GM18519 (cell line): ENCODE measurements at regions not wholly inside any gene's neighbourhood (a gene's known extent, or its start where the extent isn't known, plus 50 kb on each side); places are given as distances from the start of the nearest gene placed in this dataset.

Source experiments
- ATAC-seq: cut with Tn5 transposase; IDR thresholded peaks from one replicate; pipeline ENCODE4 v1.9.1; 2021; ENCODE audit warnings: mild to moderate bottlenecking, moderate library complexity; ENCODE audit not compliant: unreplicated experiment, low FRiP score

GRCh38 chr2:208545403-208546042, 138.9 kb downstream of the PTH2R start:
- no peak for ATAC-seq

DNA sequence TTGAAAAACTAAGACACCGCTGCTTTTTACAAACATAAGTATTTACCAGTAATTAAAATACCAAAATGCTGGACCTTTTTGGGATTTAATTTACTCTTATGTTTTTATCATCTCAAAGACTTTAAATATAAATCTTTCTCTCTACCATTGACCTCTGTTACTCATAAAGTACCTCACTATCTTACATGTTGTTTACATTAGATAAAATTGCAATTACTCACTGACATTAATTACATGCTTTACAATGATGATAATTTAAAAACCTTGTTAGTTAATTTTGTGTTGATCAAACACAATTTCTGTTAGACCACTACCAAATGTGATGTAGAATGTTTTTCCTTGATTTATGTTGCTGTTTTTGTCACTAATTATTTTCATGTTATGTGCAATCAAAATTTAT, 139.5 kb downstream of the PTH2R start:
- ATAC-seq, result no peak

DNA sequence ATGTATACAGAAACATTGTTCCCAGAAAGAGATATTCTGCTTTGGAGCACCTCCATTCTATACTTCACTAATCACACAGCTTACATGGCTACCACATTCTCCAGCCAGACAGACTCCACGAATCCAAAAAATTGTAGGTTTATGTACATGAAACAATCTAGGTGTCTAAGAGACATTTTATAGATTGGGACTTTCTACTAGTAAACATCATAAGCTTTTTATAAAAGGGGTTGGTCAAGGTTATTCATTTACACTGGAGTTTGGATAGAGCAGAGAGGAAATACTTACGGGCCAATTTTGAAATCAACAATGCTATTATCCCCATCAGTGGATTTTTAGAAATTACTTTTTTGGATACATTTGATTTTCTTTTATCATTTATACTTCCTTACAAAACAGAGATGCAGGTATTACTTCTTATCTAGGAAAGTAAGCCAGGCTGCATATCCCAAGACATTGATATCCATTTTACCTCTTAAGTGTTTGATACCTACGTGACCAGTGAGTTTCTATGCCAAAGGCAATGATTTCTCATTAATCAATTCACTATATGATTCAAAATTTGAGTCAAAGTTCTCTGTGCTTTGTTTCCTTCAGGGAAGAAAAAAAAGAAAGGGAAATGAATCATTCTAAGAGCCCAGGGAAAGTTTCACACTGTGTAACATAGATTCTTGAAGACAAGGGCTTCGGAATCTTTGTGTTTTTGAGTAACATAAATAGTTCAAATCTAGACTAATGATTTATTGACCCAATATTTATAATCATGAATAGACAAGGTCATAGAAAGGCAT, 140.5 kb downstream of the PTH2R start:
- no peak for ATAC-seq

GRCh38 chr2:208548700-208549099, 142.1 kb downstream of the PTH2R start:
- ATAC-seq, result no peak

GRCh38 chr2:208549546-208550158, 143.1 kb downstream of the PTH2R start:
- ATAC-seq, result no peak

GRCh38 chr2:208552943-208553342, 146.4 kb downstream of the PTH2R start:
- no peak for ATAC-seq

DNA sequence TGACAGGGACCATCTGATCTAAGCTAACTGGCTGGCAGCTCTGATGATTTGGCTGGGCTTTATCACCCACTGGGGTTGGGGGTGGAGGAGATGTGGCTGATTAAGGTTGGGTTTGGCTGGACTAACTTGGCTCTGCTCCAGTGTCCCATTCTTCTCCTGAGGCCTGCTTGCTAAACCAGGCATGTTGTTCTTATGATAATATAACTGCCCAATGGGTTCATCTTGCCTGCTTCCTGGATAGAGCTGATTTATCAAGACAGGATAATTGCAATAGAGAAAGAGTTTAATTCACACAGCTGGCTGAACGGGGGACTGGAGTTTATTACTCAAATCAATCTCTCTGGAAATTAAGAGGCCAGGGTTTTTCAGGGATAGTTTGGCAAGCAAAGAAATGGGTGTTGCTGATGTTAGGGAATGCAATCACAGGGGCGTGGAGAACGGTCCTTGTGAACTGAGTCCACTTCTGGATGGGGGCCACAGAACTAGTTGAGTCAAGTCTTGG, 150.4 kb downstream of the PTH2R start:
- ATAC-seq, result no peak

DNA sequence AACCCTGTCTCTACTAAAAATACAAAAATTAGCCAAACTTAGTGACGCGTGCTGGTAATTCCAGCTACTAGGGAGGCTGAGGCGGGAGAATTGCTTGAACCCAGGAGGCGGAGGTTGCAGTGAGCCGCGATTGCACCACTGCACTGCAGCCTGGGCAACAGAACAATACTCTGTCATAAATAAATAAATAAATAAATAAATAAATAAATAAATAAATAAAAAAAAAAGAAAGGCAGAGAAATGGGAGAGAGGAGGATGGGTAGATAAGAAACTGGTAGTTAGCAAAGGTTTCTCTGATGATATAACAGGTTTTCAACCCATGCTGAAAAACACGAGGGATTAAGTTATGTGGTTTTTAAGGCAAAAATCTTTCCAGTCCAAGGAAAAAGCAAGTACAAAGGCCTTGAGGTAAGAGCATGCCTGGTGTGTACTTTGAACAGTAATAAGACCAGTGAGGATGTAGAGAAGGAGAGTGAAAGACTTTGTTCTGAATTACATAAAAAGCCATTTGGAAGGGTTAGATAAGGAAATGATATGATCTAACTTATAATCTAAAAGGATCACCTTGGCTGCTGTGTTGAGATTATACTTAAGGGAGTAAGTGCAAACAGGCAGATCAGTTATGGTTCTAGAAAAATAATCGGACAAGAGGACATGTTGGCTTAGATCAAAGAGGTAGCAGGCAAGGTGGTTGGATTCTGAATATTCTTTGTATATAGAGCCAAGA, 159.3 kb downstream of the PTH2R start:
- ATAC-seq, result no peak

GRCh38 chr2:208568203-208568602, 161.6 kb downstream of the PTH2R start:
- no peak for ATAC-seq

- no peak for ATAC-seq
Observed at GRCh38 chr2:208570066-208570465, 163.5 kb downstream of the PTH2R start.

GRCh38 chr2:208570851-208571763, 164.5 kb downstream of the PTH2R start:
- no peak for ATAC-seq

GRCh38 chr2:208571764-208572131, 165.2 kb downstream of the PTH2R start:
- no peak for ATAC-seq

- ATAC-seq, result no peak
Observed at GRCh38 chr2:208573569-208573968, 167.0 kb downstream of the PTH2R start.

- ATAC-seq, result no peak
Observed at GRCh38 chr2:208579678-208580077, 173.1 kb downstream of the PTH2R start.

DNA sequence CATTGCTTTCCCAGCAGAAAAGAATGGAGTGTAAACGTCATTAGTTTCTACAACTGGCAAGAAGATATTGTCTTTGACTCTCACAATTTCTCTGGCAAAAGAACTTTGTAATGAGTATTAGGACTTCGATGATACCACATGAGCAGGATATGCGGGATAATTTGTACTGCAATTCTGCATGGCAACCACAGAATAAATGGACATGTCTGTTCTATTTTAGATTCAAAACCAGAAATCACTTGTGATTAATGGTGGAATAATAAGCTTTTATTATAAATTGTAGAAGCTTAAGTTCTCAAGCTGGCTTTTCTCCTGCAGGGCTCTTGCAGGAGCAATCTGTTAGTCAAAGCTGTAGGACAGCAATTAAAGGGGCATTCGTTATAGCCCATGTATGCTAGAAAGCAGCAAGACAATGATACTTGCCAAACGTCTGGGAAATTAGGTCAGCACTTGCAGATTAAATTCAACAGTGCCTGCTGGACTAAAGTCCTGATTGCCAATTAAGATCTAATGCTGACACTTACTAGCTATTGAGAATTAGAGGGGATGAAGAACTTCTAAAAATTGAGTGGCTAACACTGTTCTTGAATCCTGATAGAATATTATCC, 177.9 kb downstream of the PTH2R start:
- ATAC-seq, result no peak

- no peak for ATAC-seq
Observed at GRCh38 chr2:208586516-208586915, 179.9 kb downstream of the PTH2R start.

DNA sequence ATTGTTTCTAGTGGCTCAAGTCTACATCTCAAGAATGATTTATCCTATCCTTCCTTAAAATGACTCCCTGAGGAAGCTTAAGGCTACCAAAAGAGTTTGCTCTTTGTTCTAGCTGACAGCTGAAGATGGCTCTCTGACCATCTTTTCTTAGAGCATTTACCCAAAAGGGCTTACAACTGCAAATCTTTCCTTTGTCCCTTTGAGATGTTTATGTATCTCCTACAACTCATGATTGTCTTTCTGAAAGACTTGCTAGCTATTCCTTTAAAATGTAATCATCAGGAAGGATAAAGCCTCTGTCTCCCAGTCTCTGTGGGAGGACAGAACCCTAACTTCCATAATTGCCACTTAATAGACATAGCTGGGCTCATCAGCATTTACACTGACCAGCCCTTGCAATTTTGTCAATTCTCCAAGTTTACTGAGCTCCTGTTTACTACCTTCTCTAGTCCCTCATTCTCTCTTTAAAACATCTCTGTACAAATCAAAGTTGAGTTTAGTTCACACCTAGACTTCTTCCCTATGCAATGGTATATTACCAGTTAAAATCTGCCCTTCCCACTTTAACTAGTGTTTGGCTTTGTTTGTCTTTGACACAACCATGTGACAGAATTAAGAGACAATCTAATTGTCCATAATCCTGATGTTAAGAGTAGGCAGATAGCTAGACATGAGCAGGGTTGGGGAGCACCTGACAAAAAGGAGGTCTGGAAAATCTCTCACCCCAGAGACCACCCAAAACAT, 188.2 kb downstream of the PTH2R start:
- no peak for ATAC-seq

DNA sequence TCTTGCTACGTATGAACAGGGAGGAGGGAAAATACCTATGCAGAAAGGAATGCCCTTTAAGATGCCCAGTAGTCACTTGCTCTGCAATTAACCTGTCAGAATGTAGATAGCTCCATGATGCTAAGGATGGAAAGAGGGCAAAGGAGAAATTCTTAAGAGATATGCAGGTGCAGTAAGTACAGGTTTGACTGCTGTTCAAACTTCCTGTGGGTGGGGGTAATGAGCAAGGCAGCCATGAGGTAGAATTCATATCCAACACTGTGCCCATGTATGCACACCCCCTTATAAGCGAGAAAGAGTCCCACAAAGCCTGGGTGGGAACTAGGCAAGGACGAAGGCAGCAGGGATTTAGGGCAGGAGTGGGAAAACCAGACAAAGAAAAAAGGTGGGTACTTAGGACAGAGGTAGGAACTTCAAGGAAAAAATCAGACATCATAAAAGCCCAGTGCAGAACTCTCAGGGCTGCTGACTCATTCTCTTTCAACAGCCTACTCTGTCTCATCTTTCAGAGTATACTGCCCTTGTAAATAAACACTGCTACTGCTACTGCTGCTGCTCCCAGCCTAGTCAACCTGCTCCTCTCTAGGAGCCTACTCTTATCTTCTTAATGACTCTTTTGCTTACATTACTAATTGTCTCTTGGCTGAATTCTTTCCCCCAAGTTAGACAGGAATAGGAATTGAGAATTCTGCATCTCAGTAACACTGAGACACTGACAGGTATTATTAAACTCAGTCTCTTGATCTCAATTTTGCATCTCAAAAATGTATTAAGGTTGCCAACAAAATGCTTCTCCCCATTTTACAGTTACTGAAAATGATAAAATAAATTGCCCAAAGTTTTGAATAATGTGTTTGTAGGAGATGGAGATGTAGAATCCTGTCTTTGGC, 189.0 kb downstream of the PTH2R start:
- ATAC-seq, result no peak
